GM23248 (cell line): ENCODE measurements at regions not wholly inside any gene's neighbourhood (a gene's known extent, or its start where the extent isn't known, plus 50 kb on each side); places are given as distances from the start of the nearest gene placed in this dataset.

ENCODE experiments used
- EZH2 ChIP-seq: fragments of 200-600 bp; sonication (generic); IDR thresholded peaks from 2 replicates; pipeline ENCODE4 v1.6.1; 2018; ENCODE audit warnings: antibody characterized with exemption, mild to moderate bottlenecking; ENCODE audit not compliant: insufficient read depth, poor library complexity, severe bottlenecking
- EZH2phosphoT487 ChIP-seq: fragments of 200-600 bp; sonication (generic); IDR thresholded peaks from 2 replicates; pipeline ENCODE4 v1.6.1; 2018; ENCODE audit warnings: antibody characterized with exemption, moderate library complexity, mild to moderate bottlenecking, low read depth; ENCODE audit not compliant: insufficient read depth

- no peak for TF ChIP-seq EZH2
- TF ChIP-seq EZH2phosphoT487, result no peak
Observed at GRCh38 chr13:82822935-82823334, 1059.3 kb downstream of the SLITRK1 start.
